Right cardiac atrium (tissue), 5 donors: ENCODE measurements at regions not wholly inside any gene's neighbourhood (a gene's known extent, or its start where the extent isn't known, plus 50 kb on each side); places are given as distances from the start of the nearest gene placed in this dataset.
"Not testable (repeated sequence)": the region's sequence is repeated elsewhere in the genome, so short reads cannot be mapped to it uniquely, and the experiment has no call there.

Experiments
- ATAC-seq, 2 donors: fragments of 200-7000 bp; cut with Tn5 transposase; one replicate each; pipeline versions ENCODE4 v1.8.0 to v1.9.1; 2020; ENCODE audit warnings: moderate library complexity in 2 of 2, mild to moderate bottlenecking in 1 of 2
- DNase-seq, 3 donors: peaks; one replicate each; pipeline ENCODE4 v3.0.0-alpha.2; 2020
- H3K27ac ChIP-seq: one replicate; pipeline ENCODE4 v1.5.1; 2013; ENCODE audit warnings: mild to moderate bottlenecking, low read length, control low read depth, moderate library complexity
- H3K27me3 ChIP-seq: one replicate; pipeline ENCODE4 v1.6.1; 2013; ENCODE audit not compliant: control insufficient read depth, insufficient read depth
- H3K4me1 ChIP-seq: one replicate; pipeline ENCODE4 v1.6.1; 2013; ENCODE audit warnings: low read length; ENCODE audit not compliant: control insufficient read depth, insufficient read depth
- H3K4me3 ChIP-seq: one replicate; pipeline ENCODE4 v1.5.1; 2013; ENCODE audit warnings: low read length, control low read depth
- H3K9me3 ChIP-seq: one replicate; pipeline ENCODE4 v1.6.1; 2013; ENCODE audit warnings: low read length; ENCODE audit not compliant: control insufficient read depth
- WGBS: extraction: QIAGEN DNeasy Blood & Tissue Kit; methylation state at CpG from one replicate; pipeline ENCODE4 v1.1.7; 2013; 5-methylcytosine and 5-hydroxymethylcytosine counted together
- intact Hi-C, 4 donors: fragments of 100-400 bp; cut with DNase I; formaldehyde crosslinking; loops; one replicate each; pipeline versions ENCODE4 v1.11.0 to v1.14.0; 2022 to 2023
- donor health status: healthy with polysubstance abuse.
- donor health status: DM: no; HTN: yes; CAD: no.
- donor health status: DM: no; HTN: no; CAD: no.
- donor health status: DM: no; HTN: yes; CAD: no; lungs with severe emphysema.
- donor health status: DM: yes; HTN: yes; CAD: no.

DNA sequence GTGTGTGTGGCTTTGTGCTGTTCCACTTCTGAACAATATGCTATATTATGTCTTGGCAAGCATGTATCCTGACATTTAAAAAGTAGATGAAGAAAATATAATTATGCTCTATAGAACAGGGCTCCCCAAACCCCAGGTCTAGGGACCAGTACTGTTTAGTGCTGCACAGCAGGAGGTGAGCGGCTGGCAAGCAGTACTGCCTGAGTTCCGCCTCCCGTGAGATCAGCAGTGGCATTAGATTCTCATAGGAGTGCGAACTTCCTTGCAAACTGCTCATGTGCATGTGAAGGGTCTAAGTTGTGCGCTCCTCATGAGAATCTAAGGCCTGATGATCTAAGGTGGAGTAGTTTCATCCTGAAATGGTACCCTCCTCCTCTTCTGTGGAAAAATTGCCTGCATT is 979.1 kb upstream of the CTNND2 start:
- no peaks in the 10 kb centered on the region for H3K27me3 ChIP-seq
- intact Hi-C loops: no loop called here
- H3K9me3 ChIP-seq: peaks cover 2% of the 10 kb centered on the region
- 79% methylated on average over 5 of the region's 5 CpGs for WGBS
- ATAC-seq: no peak
- H3K27ac ChIP-seq: no peak overlapping the region
- H3K4me3 ChIP-seq: no peak overlapping the region
- no peaks in the 10 kb centered on the region for H3K4me1 ChIP-seq
- no peak for DNase-seq

DNA sequence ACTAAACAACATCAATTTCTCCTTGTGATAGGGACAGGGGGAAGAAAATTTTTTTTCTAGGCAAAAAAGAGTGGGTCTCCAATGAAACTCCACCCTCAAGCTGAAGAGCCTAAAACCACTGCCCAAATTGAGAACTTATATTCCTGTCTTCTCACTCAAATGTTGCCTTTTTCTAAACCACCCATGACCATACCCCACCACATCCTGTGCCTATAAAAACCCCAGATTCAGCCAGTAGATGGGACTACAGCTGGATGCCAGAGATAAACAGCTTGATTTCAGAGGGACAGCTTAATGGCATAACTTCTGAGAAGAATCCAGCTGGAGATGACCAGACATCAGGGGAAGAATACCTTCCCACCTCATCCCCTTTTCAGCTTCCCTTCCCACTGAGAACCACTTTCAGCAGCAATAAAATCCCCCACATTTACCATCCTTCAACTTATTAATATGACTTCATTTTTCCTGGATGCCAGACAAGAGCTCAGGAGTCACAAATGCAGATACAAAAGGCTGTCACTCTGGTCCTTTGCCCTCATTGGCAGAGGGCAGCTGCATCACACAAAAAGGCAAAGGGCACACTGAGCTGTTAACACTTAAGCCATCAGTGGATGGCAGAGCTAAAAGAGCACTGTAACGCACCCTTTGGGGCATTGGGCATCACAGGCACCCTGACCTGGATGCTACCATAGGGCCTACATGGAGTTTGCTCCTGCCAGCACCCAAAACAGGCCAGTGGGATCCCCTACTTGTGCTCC is 972.5 kb upstream of the CTNND2 start:
- peaks cover 3% of the 10 kb centered on the region for H3K9me3 ChIP-seq
- no peak overlapping the region for H3K4me3 ChIP-seq
- DNase-seq (no peak), ATAC-seq (no peak)
- no peak overlapping the region for H3K27ac ChIP-seq
- H3K4me1 ChIP-seq: no peaks in the 10 kb centered on the region
- H3K27me3 ChIP-seq: no peaks in the 10 kb centered on the region
- 63% methylated on average over 1 of the region's 1 CpG for WGBS
- intact Hi-C loops: no loop called here

DNA sequence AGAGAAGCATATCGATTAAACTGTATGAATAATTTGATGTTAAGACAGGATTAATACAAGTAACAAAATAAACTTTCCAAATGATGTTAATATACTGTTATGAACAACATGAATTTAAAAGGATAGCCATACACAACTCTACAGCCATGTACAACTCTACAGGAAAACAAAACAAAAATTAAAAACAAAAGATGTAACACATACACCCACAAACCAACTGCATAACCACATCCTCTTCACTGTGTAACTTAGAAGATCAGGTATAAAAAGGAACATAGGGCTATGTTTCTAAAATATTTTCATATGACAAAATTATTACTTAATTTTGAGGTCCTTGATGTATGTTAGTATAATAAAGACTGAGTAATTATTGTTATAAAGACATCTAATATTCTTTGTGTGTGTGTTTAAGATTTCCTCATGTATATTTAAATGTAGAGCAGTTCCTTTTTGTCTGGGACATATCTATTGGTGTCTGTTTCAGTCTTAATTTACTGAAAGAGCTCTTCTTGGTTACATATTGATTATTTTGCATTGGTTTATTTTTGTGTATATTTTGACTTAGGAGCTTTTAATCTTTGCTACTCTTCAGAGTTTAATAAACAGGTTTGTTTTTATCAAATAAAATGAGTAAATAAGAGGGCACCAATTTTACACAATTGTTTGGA is 966.8 kb upstream of the CTNND2 start:
- Histone ChIP-seq H3K4me3 (no peak overlapping the region), H3K27me3 (no peaks in the 10 kb centered on the region), H3K27ac (no peak overlapping the region), H3K9me3 (no peaks in the 10 kb centered on the region), H3K4me1 (no peaks in the 10 kb centered on the region)
- DNase-seq: no peak
- intact Hi-C loops: no loop called here
- ATAC-seq: no peak
- WGBS: 60% methylated on average over 1 of the region's 1 CpG

DNA sequence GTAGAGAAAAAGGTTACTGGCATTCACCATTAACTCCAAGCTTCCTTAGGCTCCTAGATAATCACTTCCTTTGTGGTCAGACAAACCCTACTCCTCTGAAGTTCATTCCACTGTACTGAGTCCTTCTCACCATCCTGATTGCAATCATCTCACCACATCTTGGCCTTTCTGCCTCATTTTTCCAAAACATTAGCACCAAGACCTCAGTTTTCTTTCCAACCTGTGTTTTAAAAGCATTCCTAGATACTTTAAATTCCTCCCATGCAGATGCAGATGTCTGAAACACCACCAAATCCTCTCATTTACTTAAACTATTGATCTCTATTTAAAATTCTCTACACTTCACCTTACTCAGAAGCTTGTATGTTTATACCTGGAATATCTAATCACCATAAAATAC is 961.3 kb upstream of the CTNND2 start:
- no peak for DNase-seq
- no peak overlapping the region for H3K27ac ChIP-seq
- H3K9me3 ChIP-seq: no peaks in the 10 kb centered on the region
- H3K4me3 ChIP-seq: no peak overlapping the region
- no peaks in the 10 kb centered on the region for H3K4me1 ChIP-seq
- no peaks in the 10 kb centered on the region for H3K27me3 ChIP-seq
- no peak for ATAC-seq
- intact Hi-C loops: no loop called here

GRCh38 chr5:12861886-12862654 is 957.8 kb upstream of the CTNND2 start:
- no peak for DNase-seq
- Histone ChIP-seq H3K27ac (no peak overlapping the region), H3K4me1 (no peaks in the 10 kb centered on the region), H3K27me3 (no peaks in the 10 kb centered on the region), H3K9me3 (peaks cover 2% of the 10 kb centered on the region), H3K4me3 (no peak overlapping the region)
- intact Hi-C loops: no loop called here
- WGBS: 70% methylated on average over 7 of the region's 7 CpGs
- ATAC-seq: no peak

DNA sequence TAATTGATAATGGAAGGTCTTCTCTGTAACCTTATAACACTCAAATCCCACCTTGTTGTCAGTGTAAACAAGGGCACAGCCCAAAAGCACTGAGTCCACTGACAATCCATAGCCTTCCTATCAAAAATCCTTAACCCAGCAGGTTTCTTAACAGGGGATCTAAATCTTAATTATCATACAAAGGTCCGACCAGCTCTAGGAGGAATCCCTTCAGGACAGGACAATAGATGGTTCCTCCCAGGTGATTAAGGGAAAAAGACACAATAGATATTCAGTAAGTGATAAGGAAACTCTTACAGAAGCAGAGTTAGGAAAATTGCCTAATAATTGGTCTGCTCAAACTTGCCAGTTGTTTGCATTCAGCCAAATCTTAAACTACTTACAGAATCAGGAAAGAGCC is 951.9 kb upstream of the CTNND2 start:
- ATAC-seq, H3K4me3 ChIP-seq, DNase-seq, H3K27me3 ChIP-seq, H3K4me1 ChIP-seq, H3K27ac ChIP-seq, H3K9me3 ChIP-seq, intact Hi-C loops: not testable (repeated sequence)
- 33% methylated on average over 1 of the region's 1 CpG for WGBS

GRCh38 chr5:12854386-12854785 is 950.1 kb upstream of the CTNND2 start:
- intact Hi-C loops: no loop called here
- DNase-seq: no peak
- H3K27ac ChIP-seq: no peak overlapping the region

GRCh38 chr5:12851761-12852160 is 947.5 kb upstream of the CTNND2 start:
- Histone ChIP-seq H3K27ac (no peak overlapping the region), H3K4me3 (no peak overlapping the region), H3K4me1 (no peaks in the 10 kb centered on the region), H3K27me3 (no peaks in the 10 kb centered on the region), H3K9me3 (no peaks in the 10 kb centered on the region)
- 65% methylated on average over 5 of the region's 5 CpGs for WGBS
- intact Hi-C loops: no loop called here
- ATAC-seq (no peak), DNase-seq (no peak)

More at GRCh38 chr5:12854386-12854785, 950.1 kb upstream of the CTNND2 start:
- no peaks in the 10 kb centered on the region for H3K4me1 ChIP-seq
- no peaks in the 10 kb centered on the region for H3K27me3 ChIP-seq
- H3K9me3 ChIP-seq: peaks cover 2% of the 10 kb centered on the region
- ATAC-seq: no peak
- 58% methylated on average over 5 of the region's 5 CpGs for WGBS
- H3K4me3 ChIP-seq: no peak overlapping the region

- intact Hi-C loops: no loop called here
- ATAC-seq: no peak
- no peaks in the 10 kb centered on the region for H3K27me3 ChIP-seq
- no peak overlapping the region for H3K27ac ChIP-seq
- H3K4me3 ChIP-seq: no peak overlapping the region
- no peaks in the 10 kb centered on the region for H3K9me3 ChIP-seq
- WGBS: 66% methylated on average over 1 of the region's 1 CpG
- no peak for DNase-seq
- no peaks in the 10 kb centered on the region for H3K4me1 ChIP-seq
Observed at GRCh38 chr5:12848709-12849108, 944.5 kb upstream of the CTNND2 start.

DNA sequence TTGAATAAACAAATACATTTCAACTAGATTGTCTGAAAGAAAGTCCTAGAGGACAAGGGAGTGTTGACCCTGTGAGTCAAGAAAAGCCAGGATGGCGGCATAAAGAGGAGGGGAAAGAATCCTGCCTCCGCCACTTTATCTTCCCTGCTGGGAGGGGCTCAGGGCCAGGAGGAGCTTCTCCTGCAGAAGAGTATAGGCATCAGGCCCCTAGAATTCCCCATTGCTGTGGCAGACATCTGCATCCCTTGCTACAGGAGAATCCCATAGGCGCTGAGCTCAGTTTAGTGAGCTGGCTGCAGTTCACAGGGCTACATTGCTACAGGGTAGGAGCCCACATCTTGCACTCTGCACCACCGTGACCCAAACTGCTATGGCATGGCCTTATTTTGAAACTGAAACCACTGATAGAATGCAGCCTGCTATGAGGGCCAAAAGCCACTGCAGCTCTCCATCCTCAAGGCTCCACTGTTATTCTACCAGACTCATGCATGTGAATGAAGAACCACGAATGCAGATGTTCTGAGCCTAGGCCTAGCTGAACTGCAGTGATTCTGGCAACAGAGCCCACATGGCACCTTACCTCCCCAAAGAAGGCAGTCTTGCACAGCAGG is 941.4 kb upstream of the CTNND2 start:
- DNase-seq: no peak
- intact Hi-C loops: no loop called here
- 74% methylated on average over 5 of the region's 5 CpGs for WGBS
- Histone ChIP-seq H3K9me3 (no peaks in the 10 kb centered on the region), H3K4me3 (no peak overlapping the region), H3K27me3 (no peaks in the 10 kb centered on the region), H3K27ac (no peak overlapping the region), H3K4me1 (no peaks in the 10 kb centered on the region)
- ATAC-seq: no peak

- Histone ChIP-seq H3K27ac (no peak overlapping the region), H3K27me3 (no peaks in the 10 kb centered on the region), H3K4me1 (no peaks in the 10 kb centered on the region), H3K4me3 (no peak overlapping the region), H3K9me3 (no peaks in the 10 kb centered on the region)
- no peak for ATAC-seq
- intact Hi-C loops: no loop called here
- 45% methylated on average over 4 of the region's 4 CpGs for WGBS
- DNase-seq: no peak
Observed at GRCh38 chr5:12840972-12841371, 936.7 kb upstream of the CTNND2 start.
